GM21786 (cell line): ENCODE measurements at regions not wholly inside any gene's neighbourhood (a gene's known extent, or its start where the extent isn't known, plus 50 kb on each side); places are given as distances from the start of the nearest gene placed in this dataset.
"Not testable (repeated sequence)": the region's sequence is repeated elsewhere in the genome, so short reads cannot be mapped to it uniquely, and the experiment has no call there.

Source experiments
- ATAC-seq: cut with Tn5 transposase; IDR thresholded peaks from one replicate; pipeline ENCODE4 v1.9.1; 2021; ENCODE audit not compliant: unreplicated experiment

GRCh38 chrX:3550871-3551270 is 162.6 kb downstream of the PRKX start:
- ATAC-seq, result no peak

- ATAC-seq, result no peak
Measured at GRCh38 chrX:3550160-3550751, 163.2 kb downstream of the PRKX start.

- ATAC-seq, result no peak
Measured at GRCh38 chrX:3549411-3549911, 164.0 kb downstream of the PRKX start.

- ATAC-seq, result no peak
Measured at GRCh38 chrX:3548765-3549391, 164.6 kb downstream of the PRKX start.

- ATAC-seq, result no peak
Measured at GRCh38 chrX:3545901-3546300, 167.5 kb downstream of the PRKX start.

- no peak for ATAC-seq
Measured at GRCh38 chrX:3541336-3541735, 172.1 kb downstream of the PRKX start.

GRCh38 chrX:3540105-3540504 is 173.3 kb downstream of the PRKX start:
- ATAC-seq, result no peak

- ATAC-seq, result no peak
Measured at GRCh38 chrX:3532581-3533085, 180.8 kb downstream of the PRKX start.

- not testable (repeated sequence) for ATAC-seq
Measured at GRCh38 chrX:3531435-3531834, 182.0 kb downstream of the PRKX start.

- no peak for ATAC-seq
Measured at GRCh38 chrX:3529466-3530010, 183.1 kb upstream of the MXRA5 start.

GRCh38 chrX:3527811-3528210 is 181.4 kb upstream of the MXRA5 start:
- ATAC-seq, result no peak

- no peak for ATAC-seq
Measured at GRCh38 chrX:3527166-3527565, 180.7 kb upstream of the MXRA5 start.

- no peak for ATAC-seq
Measured at GRCh38 chrX:3526731-3527130, 180.3 kb upstream of the MXRA5 start.

- no peak for ATAC-seq
Measured at GRCh38 chrX:3526071-3526470, 179.6 kb upstream of the MXRA5 start.

GRCh38 chrX:3522101-3522650 is 175.7 kb upstream of the MXRA5 start:
- no peak for ATAC-seq

GRCh38 chrX:3521396-3521795 is 174.9 kb upstream of the MXRA5 start:
- no peak for ATAC-seq

GRCh38 chrX:3520982-3521381 is 174.5 kb upstream of the MXRA5 start:
- no peak for ATAC-seq

- ATAC-seq, result no peak
Measured at GRCh38 chrX:3520458-3520857, 174.0 kb upstream of the MXRA5 start.

- not testable (repeated sequence) for ATAC-seq
Measured at GRCh38 chrX:3519384-3519783, 172.9 kb upstream of the MXRA5 start.

GRCh38 chrX:3518870-3519269 is 172.4 kb upstream of the MXRA5 start:
- ATAC-seq, result no peak

- ATAC-seq, result no peak
Measured at GRCh38 chrX:3516051-3516541, 169.6 kb upstream of the MXRA5 start.

GRCh38 chrX:3514996-3515395 is 168.5 kb upstream of the MXRA5 start:
- no peak for ATAC-seq
